A549 (cell line): ENCODE measurements at regions not wholly inside any gene's neighbourhood (a gene's known extent, or its start where the extent isn't known, plus 50 kb on each side); places are given as distances from the start of the nearest gene placed in this dataset.

Experiments used
- CTCF ChIP-seq: fragments of >200 bp; sonication (Bioruptor Twin); formaldehyde crosslinking; IDR thresholded peaks from 3 replicates; pipeline ENCODE4 v1.5.1; 2016
- EP300 ChIP-seq, 2 experiments: fragments of >200 bp; sonication (Bioruptor Twin); formaldehyde crosslinking; IDR thresholded peaks; 2 replicates in 1 of 2; 3 replicates in 1 of 2; pipeline ENCODE4 v1.6.1; 2016 to 2017
- NFE2L2 ChIP-seq: fragments of 150-350 bp; conservative IDR thresholded peaks from 2 replicates; pipeline ENCODE4 v1.6.1; 2014; ENCODE audit warnings: low read length
- POLR2A ChIP-seq: IDR thresholded peaks from 2 replicates; pipeline ENCODE4 v1.6.1; 2012; ENCODE audit warnings: mild to moderate bottlenecking, low read length
- TP53 ChIP-seq: fragments of 250-450 bp; sonication (Bioruptor Pico); IDR thresholded peaks from 2 replicates; pipeline ENCODE4 v1.5.0; 2021; ENCODE audit warnings: mild to moderate bottlenecking, moderate library complexity
- ZFP36 ChIP-seq: fragments of 450-650 bp; IDR thresholded peaks from 2 replicates; pipeline ENCODE4 v1.6.1; 2014; ENCODE audit warnings: borderline replicate concordance; ENCODE audit not compliant: partially characterized antibody

- TF ChIP-seq NFE2L2 = no peak
- no peak for TF ChIP-seq ZFP36
- no peak for TF ChIP-seq CTCF
- TF ChIP-seq POLR2A = no peak
- no peak for TF ChIP-seq EP300 (IDR thresholded peaks at IDR 0.05)
- no peak for TF ChIP-seq TP53
These were observed 77.7 kb upstream of the DGKG start for GRCh38 chr3:186439725-186440124.
